ENCODE measurements at regions not wholly inside any gene's neighbourhood (a gene's known extent, or its start where the extent isn't known, plus 50 kb on each side); places are given as distances from the start of the nearest gene placed in this dataset.

DNA sequence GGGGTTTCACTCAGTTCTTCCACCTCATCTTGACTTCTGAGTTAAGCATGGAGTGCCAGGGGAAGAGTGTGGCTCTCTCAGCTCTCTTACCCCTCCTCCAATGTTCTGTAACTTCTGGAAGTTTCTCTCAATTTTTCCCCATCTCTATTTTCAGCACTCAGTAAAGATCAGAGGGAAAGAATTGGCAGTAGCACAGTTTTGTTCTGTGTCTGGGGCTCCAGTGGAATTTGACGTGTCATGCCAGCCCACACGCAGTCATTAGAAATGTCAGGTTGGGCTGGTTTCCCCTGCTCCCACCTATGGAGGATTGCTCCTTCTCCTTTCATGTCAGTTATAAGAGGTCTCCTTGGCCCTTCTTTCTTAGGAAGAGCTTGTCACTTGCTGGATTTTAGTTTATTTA lies 104.6 kb upstream of the COL3A1 start (continued):
- TF ChIP-seq, protein P1, sequence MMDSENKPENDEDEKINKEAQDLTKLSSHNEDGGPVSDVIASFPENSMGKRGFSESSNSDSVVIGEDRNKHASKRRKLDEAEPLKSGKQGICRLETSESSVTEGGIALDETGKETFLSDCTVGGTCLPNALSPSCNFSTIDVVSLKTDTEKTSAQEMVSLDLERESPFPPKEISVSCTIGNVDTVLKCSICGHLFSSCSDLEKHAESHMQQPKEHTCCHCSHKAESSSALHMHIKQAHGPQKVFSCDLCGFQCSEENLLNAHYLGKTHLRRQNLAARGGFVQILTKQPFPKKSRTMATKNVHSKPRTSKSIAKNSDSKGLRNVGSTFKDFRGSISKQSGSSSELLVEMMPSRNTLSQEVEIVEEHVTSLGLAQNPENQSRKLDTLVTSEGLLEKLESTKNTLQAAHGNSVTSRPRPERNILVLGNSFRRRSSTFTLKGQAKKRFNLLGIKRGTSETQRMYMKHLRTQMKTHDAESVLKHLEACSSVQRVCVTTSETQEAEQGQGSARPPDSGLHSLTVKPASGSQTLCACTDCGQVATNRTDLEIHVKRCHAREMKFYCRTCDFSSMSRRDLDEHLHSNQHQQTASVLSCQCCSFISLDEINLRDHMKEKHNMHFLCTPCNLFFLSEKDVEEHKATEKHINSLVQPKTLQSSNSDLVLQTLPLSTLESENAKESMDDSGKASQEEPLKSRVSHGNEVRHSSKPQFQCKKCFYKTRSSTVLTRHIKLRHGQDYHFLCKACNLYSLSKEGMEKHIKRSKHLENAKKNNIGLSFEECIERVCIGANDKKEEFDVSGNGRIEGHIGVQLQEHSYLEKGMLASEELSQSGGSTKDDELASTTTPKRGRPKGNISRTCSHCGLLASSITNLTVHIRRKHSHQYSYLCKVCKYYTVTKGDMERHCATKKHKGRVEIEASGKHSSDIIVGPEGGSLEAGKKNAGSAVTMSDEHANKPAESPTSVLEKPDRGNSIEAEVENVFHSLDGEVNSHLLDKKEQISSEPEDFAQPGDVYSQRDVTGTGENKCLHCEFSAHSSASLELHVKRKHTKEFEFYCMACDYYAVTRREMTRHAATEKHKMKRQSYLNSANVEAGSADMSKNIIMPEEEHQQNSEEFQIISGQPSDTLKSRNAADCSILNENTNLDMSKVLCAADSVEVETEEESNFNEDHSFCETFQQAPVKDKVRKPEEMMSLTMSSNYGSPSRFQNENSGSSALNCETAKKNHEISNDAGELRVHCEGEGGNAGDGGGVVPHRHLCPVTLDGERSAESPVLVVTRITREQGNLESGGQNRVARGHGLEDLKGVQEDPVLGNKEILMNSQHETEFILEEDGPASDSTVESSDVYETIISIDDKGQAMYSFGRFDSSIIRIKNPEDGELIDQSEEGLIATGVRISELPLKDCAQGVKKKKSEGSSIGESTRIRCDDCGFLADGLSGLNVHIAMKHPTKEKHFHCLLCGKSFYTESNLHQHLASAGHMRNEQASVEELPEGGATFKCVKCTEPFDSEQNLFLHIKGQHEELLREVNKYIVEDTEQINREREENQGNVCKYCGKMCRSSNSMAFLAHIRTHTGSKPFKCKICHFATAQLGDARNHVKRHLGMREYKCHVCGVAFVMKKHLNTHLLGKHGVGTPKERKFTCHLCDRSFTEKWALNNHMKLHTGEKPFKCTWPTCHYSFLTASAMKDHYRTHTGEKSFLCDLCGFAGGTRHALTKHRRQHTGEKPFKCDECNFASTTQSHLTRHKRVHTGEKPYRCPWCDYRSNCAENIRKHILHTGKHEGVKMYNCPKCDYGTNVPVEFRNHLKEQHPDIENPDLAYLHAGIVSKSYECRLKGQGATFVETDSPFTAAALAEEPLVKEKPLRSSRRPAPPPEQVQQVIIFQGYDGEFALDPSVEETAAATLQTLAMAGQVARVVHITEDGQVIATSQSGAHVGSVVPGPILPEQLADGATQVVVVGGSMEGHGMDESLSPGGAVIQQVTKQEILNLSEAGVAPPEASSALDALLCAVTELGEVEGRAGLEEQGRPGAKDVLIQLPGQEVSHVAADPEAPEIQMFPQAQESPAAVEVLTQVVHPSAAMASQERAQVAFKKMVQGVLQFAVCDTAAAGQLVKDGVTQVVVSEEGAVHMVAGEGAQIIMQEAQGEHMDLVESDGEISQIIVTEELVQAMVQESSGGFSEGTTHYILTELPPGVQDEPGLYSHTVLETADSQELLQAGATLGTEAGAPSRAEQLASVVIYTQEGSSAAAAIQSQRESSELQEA (CRISPR knock-in tag; IDR thresholded peaks at IDR 0.05; ENCODE audit: not compliant biosample characterization), result no peak
- TF ChIP-seq ZNF7 (CRISPR knock-in tag; IDR thresholded peaks at IDR 0.05) (no peak), ZNF580 (CRISPR knock-in tag; IDR thresholded peaks at IDR 0.05; ENCODE audit: borderline replicate concordance, low read depth) (no peak), PREB (CRISPR knock-in tag; IDR thresholded peaks at IDR 0.05) (no peak), NFE2 (CRISPR knock-in tag; IDR thresholded peaks at IDR 0.05) (no peak), ZNF512 (CRISPR knock-in tag; IDR thresholded peaks at IDR 0.05) (no peak), POLR2A (IDR thresholded peaks at IDR 0.05; ENCODE audit: insufficient read depth in 1 of 2, low read depth in 2 of 2, low read length in 2 of 2) (no peak), PHF20 (CRISPR knock-in tag; IDR thresholded peaks at IDR 0.05) (no peak), FOSL1 (CRISPR knock-in tag; IDR thresholded peaks at IDR 0.05; ENCODE audit: borderline replicate concordance) (no peak), NBN (conservative IDR thresholded peaks at IDR 0.05) (no peak), ZNF225 (CRISPR knock-in tag; IDR thresholded peaks at IDR 0.05) (no peak), ZNF235 (CRISPR knock-in tag; IDR thresholded peaks at IDR 0.05; ENCODE audit: borderline replicate concordance) (no peak), ADNP (CRISPR knock-in tag; IDR thresholded peaks at IDR 0.05) (no peak), CBX1 (IDR thresholded peaks at IDR 0.05; ENCODE audit: low read depth) (no peak)
- TF ChIP-seq, protein P2, sequence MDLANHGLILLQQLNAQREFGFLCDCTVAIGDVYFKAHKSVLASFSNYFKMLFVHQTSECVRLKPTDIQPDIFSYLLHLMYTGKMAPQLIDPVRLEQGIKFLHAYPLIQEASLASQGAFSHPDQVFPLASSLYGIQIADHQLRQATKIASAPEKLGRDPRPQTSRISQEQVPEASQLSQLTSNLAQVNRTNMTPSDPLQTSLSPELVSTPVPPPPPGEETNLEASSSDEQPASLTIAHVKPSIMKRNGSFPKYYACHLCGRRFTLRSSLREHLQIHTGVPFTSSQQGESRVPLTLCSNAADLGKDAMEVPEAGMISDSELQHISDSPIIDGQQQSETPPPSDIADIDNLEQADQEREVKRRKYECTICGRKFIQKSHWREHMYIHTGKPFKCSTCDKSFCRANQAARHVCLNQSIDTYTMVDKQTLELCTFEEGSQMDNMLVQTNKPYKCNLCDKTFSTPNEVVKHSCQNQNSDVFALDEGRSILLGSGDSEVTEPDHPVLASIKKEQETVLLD (CRISPR knock-in tag; IDR thresholded peaks at IDR 0.05; ENCODE audit: low read depth), result no peak
